ENCODE measurements at regions not wholly inside any gene's neighbourhood (a gene's known extent, or its start where the extent isn't known, plus 50 kb on each side); places are given as distances from the start of the nearest gene placed in this dataset.

- H3K27ac ChIP-seq: no peak overlapping the region
- DNase-seq: no peak
- no peaks in the 10 kb centered on the region for H3K27me3 ChIP-seq (ENCODE audit: insufficient read depth, low read depth, severe bottlenecking)
- no peaks in the 10 kb centered on the region for H3K36me3 ChIP-seq
- no peaks in the 10 kb centered on the region for H3K9me3 ChIP-seq (ENCODE audit: severe bottlenecking)
- no peak for TF ChIP-seq CTCF (IDR thresholded peaks at IDR 0.05; ENCODE audit: low read depth, low read length)
- no peak overlapping the region for H3K4me3 ChIP-seq (ENCODE audit: low read depth, low read length)
Measured at GRCh38 chr15:47442371-47442770, 274.9 kb upstream of the SEMA6D start.

GRCh38 chr15:47443839-47444238 lies 273.5 kb upstream of the SEMA6D start:
- Histone ChIP-seq H3K27ac (no peak overlapping the region), H3K4me3 (ENCODE audit: low read depth, low read length) (no peak overlapping the region)
- DNase-seq: no peak

GRCh38 chr15:47445723-47446392 lies 271.4 kb upstream of the SEMA6D start:
- no peak for DNase-seq
- Histone ChIP-seq H3K9me3 (ENCODE audit: severe bottlenecking) (no peaks in the 10 kb centered on the region), H3K36me3 (no peaks in the 10 kb centered on the region), H3K27ac (no peak overlapping the region), H3K27me3 (ENCODE audit: insufficient read depth, low read depth, severe bottlenecking) (no peaks in the 10 kb centered on the region), H3K4me3 (ENCODE audit: low read depth, low read length) (no peak overlapping the region)
- no peak for TF ChIP-seq CTCF (IDR thresholded peaks at IDR 0.05; ENCODE audit: low read depth, low read length)

More at GRCh38 chr15:47443839-47444238, 273.5 kb upstream of the SEMA6D start:
- no peaks in the 10 kb centered on the region for H3K9me3 ChIP-seq (ENCODE audit: severe bottlenecking)
- H3K27me3 ChIP-seq (ENCODE audit: insufficient read depth, low read depth, severe bottlenecking): no peaks in the 10 kb centered on the region
- no peaks in the 10 kb centered on the region for H3K36me3 ChIP-seq
- no peak for TF ChIP-seq CTCF (IDR thresholded peaks at IDR 0.05; ENCODE audit: low read depth, low read length)

GRCh38 chr15:47460795-47461573 lies 256.3 kb upstream of the SEMA6D start:
- TF ChIP-seq CTCF (IDR thresholded peaks at IDR 0.05; ENCODE audit: low read depth, low read length): no peak
- H3K27me3 ChIP-seq (ENCODE audit: insufficient read depth, low read depth, severe bottlenecking): no peaks in the 10 kb centered on the region
- H3K9me3 ChIP-seq (ENCODE audit: severe bottlenecking): no peaks in the 10 kb centered on the region
- no peaks in the 10 kb centered on the region for H3K36me3 ChIP-seq
- DNase-seq: no peak
- H3K4me3 ChIP-seq (ENCODE audit: low read depth, low read length): no peak overlapping the region
- H3K27ac ChIP-seq: no peak overlapping the region

- DNase-seq: no peak
- Histone ChIP-seq H3K4me3 (ENCODE audit: low read depth, low read length) (no peak overlapping the region), H3K9me3 (ENCODE audit: severe bottlenecking) (no peaks in the 10 kb centered on the region), H3K27ac (no peak overlapping the region), H3K36me3 (no peaks in the 10 kb centered on the region), H3K27me3 (ENCODE audit: insufficient read depth, low read depth, severe bottlenecking) (no peaks in the 10 kb centered on the region)
- TF ChIP-seq CTCF (IDR thresholded peaks at IDR 0.05; ENCODE audit: low read depth, low read length): no peak
Measured at GRCh38 chr15:47461652-47462141, 255.6 kb upstream of the SEMA6D start.

Data from WERI-Rb-1 (cell line).